A673 (cell line): ENCODE measurements at regions not wholly inside any gene's neighbourhood (a gene's known extent, or its start where the extent isn't known, plus 50 kb on each side); places are given as distances from the start of the nearest gene placed in this dataset.

ENCODE experiments used
- EZH2 ChIP-seq: fragments of 200-600 bp; sonication (generic); IDR thresholded peaks from 2 replicates; pipeline ENCODE4 v1.6.1; 2017; ENCODE audit warnings: borderline replicate concordance, low read depth, mild to moderate bottlenecking, mixed read lengths, antibody characterized with exemption, low read length; ENCODE audit not compliant: poor library complexity, severe bottlenecking
- TF ChIP-seq, protein P1 (sequence below): fragments of 300-800, 200-600 bp; sonication (generic); conservative IDR thresholded peaks from 2 replicates; pipeline ENCODE4 v1.5.1; 2017; ENCODE audit warnings: low read depth, mild to moderate bottlenecking, antibody characterized with exemption, low read length, moderate library complexity, mixed read lengths

- TF ChIP-seq, protein P1, sequence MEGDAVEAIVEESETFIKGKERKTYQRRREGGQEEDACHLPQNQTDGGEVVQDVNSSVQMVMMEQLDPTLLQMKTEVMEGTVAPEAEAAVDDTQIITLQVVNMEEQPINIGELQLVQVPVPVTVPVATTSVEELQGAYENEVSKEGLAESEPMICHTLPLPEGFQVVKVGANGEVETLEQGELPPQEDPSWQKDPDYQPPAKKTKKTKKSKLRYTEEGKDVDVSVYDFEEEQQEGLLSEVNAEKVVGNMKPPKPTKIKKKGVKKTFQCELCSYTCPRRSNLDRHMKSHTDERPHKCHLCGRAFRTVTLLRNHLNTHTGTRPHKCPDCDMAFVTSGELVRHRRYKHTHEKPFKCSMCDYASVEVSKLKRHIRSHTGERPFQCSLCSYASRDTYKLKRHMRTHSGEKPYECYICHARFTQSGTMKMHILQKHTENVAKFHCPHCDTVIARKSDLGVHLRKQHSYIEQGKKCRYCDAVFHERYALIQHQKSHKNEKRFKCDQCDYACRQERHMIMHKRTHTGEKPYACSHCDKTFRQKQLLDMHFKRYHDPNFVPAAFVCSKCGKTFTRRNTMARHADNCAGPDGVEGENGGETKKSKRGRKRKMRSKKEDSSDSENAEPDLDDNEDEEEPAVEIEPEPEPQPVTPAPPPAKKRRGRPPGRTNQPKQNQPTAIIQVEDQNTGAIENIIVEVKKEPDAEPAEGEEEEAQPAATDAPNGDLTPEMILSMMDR = no peak
- TF ChIP-seq EZH2 = no peak
Measured at GRCh38 chr11:112752563-112752962, 208.7 kb upstream of the NCAM1 start.
